Activated T-cell treated with anti-CD3 and anti-CD28 coated beads, Interleukin-2, amount 50 U/mL, for 72 hours (primary cell): ENCODE measurements at regions not wholly inside any gene's neighbourhood (a gene's known extent, or its start where the extent isn't known, plus 50 kb on each side); places are given as distances from the start of the nearest gene placed in this dataset.

Source experiments
- ATAC-seq, 2 donors: fragments of 150-1000 bp; cut with Tn5 transposase; replicated peaks in 1 of 2; 2 replicates each; pipeline ENCODE4 v1.10.0; 2021; ENCODE audit warnings: moderate library complexity in 2 of 2, mild to moderate bottlenecking in 1 of 2
- DNase-seq, 2 donors: peaks; one replicate each; pipeline ENCODE4 v3.0.0; 2021 to 2022; ENCODE audit warnings: mixed read lengths in 1 of 2
- H3K27ac Mint-ChIP-seq: one replicate; pipeline ENCODE4 v1.8.0; 2022; ENCODE audit warnings: mild to moderate bottlenecking, moderate library complexity, mixed read lengths
- H3K27me3 Mint-ChIP-seq: one replicate; pipeline ENCODE4 v1.8.0; 2022; ENCODE audit warnings: low read depth, mixed read lengths
- H3K36me3 Mint-ChIP-seq, 2 donors: one replicate each; pipeline ENCODE4 v1.8.0; 2022; ENCODE audit warnings: mixed read lengths in 2 of 2, mild to moderate bottlenecking in 1 of 2; ENCODE audit not compliant: insufficient read depth in 2 of 2
- H3K4me1 Mint-ChIP-seq: one replicate; pipeline ENCODE4 v1.8.0; 2022; ENCODE audit warnings: low read depth, mixed read lengths
- H3K4me3 Mint-ChIP-seq, 2 donors: one replicate each; pipeline ENCODE4 v1.8.0; 2022; ENCODE audit warnings: mild to moderate bottlenecking in 2 of 2, mixed read lengths in 2 of 2, moderate library complexity in 2 of 2
- H3K9me3 Mint-ChIP-seq, 2 donors: one replicate each; pipeline ENCODE4 v1.8.0; 2022; ENCODE audit warnings: mixed read lengths in 2 of 2

DNA sequence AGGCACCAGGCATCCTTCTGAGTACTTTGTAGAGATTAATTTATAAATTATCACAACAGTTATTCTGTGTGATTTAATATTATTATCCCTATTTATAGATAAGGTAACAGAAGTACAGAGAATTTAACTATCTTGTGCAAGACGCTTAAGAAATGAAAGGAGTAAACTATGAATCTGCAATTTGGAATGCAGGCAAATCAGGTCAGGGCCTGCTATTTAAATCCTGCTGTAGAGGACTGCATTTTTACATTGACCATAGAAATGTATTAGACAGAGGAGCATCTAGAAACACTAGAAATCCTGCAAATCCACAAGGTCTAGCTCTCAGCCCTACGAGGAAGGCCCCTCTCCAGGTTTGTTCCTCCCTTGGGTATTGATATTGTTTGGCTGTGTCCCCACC lies 336.2 kb downstream of the ETS1 start:
- Mint-ChIP-seq H3K27ac (no peak overlapping the region), H3K4me1 (no peaks in the 10 kb centered on the region), H3K4me3 (no peak overlapping the region), H3K27me3 (peaks cover 5% of the 10 kb centered on the region), H3K9me3 (no peaks in the 10 kb centered on the region), H3K36me3 (no peaks in the 10 kb centered on the region)
- DNase-seq (no peak), ATAC-seq (no peak)

- Mint-ChIP-seq H3K4me3 (no peak overlapping the region), H3K36me3 (no peaks in the 10 kb centered on the region), H3K9me3 (no peaks in the 10 kb centered on the region), H3K4me1 (no peaks in the 10 kb centered on the region), H3K27me3 (peaks cover 6% of the 10 kb centered on the region), H3K27ac (no peak overlapping the region)
- ATAC-seq (no peak), DNase-seq (no peak)
These were observed 336.9 kb downstream of the ETS1 start for GRCh38 chr11:128250482-128250881.

DNA sequence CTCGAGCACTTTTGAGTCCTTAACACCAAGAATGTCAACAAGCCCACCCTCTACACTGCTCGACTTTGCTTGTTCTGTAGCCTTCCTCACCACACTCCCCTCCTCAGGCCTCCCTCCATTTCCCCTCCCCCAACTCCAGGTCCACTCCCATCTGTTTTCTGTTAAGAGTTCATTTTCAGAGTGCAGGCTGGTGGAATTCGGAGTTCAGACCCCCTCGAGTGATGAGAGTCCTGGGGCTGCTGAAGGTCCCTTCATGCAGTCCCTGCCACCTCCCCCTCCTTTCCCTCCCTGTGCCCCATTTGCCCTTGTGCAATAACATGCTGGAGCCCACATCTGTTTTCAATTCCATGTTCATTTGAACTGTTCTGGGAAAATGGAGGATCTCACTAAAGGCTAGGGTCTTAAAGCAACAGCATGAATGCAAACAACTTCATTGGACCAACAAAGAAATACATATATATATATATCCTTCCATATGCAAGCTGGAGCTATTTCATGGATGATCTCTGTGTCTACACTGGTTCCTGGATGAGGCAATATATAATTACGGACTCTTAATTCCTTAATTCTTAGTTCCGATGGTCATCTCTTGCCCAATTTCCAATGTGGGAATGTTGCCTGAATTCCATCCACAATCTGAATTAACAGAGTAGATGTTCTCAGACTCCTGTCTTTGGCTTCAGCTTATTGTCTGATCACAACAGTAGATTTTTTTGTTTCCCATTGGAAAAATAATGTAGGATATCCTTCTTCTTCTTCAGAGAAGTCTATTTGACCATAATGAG lies 340.4 kb downstream of the ETS1 start:
- H3K9me3 Mint-ChIP-seq, result no peaks in the 10 kb centered on the region
- H3K4me3 Mint-ChIP-seq, result no peak overlapping the region
- H3K27me3 Mint-ChIP-seq, result peaks cover 6% of the 10 kb centered on the region
- H3K36me3 Mint-ChIP-seq, result no peaks in the 10 kb centered on the region
- no peak for ATAC-seq
- DNase-seq, result no peak
- no peak overlapping the region for H3K27ac Mint-ChIP-seq
- no peaks in the 10 kb centered on the region for H3K4me1 Mint-ChIP-seq

DNA sequence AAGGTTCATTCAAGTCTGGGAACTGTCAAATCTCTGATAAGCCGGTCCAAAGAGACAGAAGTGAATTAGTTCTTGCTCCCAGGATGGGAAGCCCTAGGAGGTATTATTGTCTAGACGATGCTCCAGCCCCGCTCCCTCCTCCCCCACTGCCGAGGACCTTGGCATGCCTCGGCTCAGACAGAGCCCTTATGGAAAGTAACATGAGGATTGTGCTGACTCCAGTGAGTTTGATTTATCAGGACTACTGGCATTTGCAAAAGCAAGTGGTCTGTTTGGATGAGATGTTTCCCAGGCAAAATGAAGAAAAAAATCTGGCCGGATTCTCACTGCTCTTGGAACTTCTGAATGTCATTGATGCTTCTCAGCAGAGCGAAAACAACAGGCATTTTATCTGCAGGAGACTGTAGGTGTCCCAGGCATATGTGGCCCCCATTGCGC lies 341.0 kb downstream of the ETS1 start:
- H3K4me3 Mint-ChIP-seq, result no peak overlapping the region
- peaks cover 6% of the 10 kb centered on the region for H3K27me3 Mint-ChIP-seq
- DNase-seq, result no peak
- no peak for ATAC-seq
- H3K27ac Mint-ChIP-seq, result no peak overlapping the region
- no peaks in the 10 kb centered on the region for H3K4me1 Mint-ChIP-seq
- no peaks in the 10 kb centered on the region for H3K9me3 Mint-ChIP-seq
- no peaks in the 10 kb centered on the region for H3K36me3 Mint-ChIP-seq

DNA sequence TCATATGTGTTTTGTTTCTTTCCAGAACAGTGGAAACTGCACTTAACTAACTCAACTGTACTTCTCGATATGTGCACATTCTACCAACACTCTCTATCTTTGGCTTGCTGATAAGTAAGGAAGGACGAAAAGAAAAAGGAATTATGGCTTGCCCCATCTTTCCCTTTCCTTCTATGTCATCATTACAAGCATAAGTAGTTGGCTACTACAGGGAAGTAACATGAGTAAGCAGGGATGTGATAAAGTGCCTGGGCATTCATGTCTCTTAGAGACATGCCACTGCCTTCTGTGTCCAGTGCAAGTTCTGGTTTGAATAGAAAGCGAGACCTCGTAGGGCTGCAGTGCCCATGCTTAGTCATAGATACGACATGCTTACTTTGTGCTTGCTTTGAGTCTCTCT lies 342.5 kb downstream of the ETS1 start:
- H3K4me1 Mint-ChIP-seq, result no peaks in the 10 kb centered on the region
- DNase-seq (no peak), ATAC-seq (no peak)
- H3K27me3 Mint-ChIP-seq, result peaks cover 6% of the 10 kb centered on the region
- H3K9me3 Mint-ChIP-seq, result no peaks in the 10 kb centered on the region
- no peak overlapping the region for H3K27ac Mint-ChIP-seq
- H3K4me3 Mint-ChIP-seq, result no peak overlapping the region
- no peaks in the 10 kb centered on the region for H3K36me3 Mint-ChIP-seq

- H3K4me1 Mint-ChIP-seq, result peaks cover 22% of the 10 kb centered on the region
- ATAC-seq (no peak), DNase-seq (no peak)
- H3K9me3 Mint-ChIP-seq, result no peaks in the 10 kb centered on the region
- H3K36me3 Mint-ChIP-seq, result no peaks in the 10 kb centered on the region
- H3K4me3 Mint-ChIP-seq, result no peak overlapping the region
- H3K27ac Mint-ChIP-seq, result no peak overlapping the region
- H3K27me3 Mint-ChIP-seq, result peaks cover 6% of the 10 kb centered on the region
These were observed 344.9 kb downstream of the ETS1 start for GRCh38 chr11:128242451-128242850.

DNA sequence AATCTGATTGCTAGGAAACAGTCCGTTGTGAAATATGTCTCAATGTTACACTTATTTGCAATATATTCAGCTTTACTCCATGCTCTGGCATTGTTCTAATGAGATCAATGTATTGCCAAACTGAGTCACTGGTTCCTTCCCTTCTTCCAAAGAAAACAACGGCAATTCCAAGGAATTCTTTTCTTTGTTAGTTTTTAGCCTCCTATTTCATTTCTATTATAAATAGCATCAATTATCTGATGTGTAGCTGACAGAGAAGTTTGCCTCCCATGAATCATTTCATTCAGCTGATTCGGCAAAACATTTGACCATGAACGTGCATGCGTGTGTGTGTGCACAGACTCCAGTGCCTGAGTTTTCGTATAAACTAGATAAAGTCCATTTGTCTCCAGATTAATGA lies 346.8 kb downstream of the ETS1 start:
- ATAC-seq, result no peak
- Mint-ChIP-seq H3K9me3 (no peaks in the 10 kb centered on the region), H3K27me3 (no peaks in the 10 kb centered on the region), H3K36me3 (no peaks in the 10 kb centered on the region), H3K4me3 (no peak overlapping the region), H3K27ac (no peak overlapping the region), H3K4me1 (peaks cover 34% of the 10 kb centered on the region)
- no peak for DNase-seq

DNA sequence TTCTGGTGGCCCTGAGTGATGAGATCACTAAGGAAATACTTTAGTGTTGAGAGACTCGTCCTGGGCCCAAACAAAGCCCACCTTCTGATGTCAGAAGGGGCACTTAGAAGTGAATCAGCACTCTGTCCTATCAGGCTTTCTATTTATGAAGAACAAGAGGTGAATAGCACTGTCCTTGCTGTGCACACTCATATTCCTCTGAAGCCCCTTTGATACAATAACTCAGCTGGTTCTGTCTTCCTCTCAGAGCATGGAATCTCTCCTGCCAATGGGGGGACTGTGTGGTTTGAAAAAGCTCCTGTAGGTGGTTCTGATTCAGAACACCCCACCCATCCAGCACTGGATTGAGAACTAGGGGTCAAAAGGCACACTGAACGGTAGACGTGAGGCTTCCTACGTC lies 348.1 kb downstream of the ETS1 start:
- H3K4me1 Mint-ChIP-seq, result peaks cover 39% of the 10 kb centered on the region
- peak overlapping the region; percentile 93 for H3K27ac Mint-ChIP-seq
- H3K27me3 Mint-ChIP-seq, result no peaks in the 10 kb centered on the region
- no peak for DNase-seq
- peak in 1 of 2 donors; percentile 61 for ATAC-seq
- no peaks in the 10 kb centered on the region for H3K9me3 Mint-ChIP-seq
- no peaks in the 10 kb centered on the region for H3K36me3 Mint-ChIP-seq
- peak overlapping the region; percentile 49 to 79 for H3K4me3 Mint-ChIP-seq

- H3K4me3 Mint-ChIP-seq, result peak overlapping the region; percentile 49 to 79
- no peaks in the 10 kb centered on the region for H3K27me3 Mint-ChIP-seq
- no peaks in the 10 kb centered on the region for H3K36me3 Mint-ChIP-seq
- ATAC-seq (peak; percentile 92 to 93), DNase-seq (no peak)
- H3K27ac Mint-ChIP-seq, result peak overlapping the region; percentile 93
- H3K9me3 Mint-ChIP-seq, result no peaks in the 10 kb centered on the region
- peaks cover 39% of the 10 kb centered on the region for H3K4me1 Mint-ChIP-seq
These were observed 348.7 kb downstream of the ETS1 start for GRCh38 chr11:128238521-128239265.

GRCh38 chr11:128236506-128237498 lies 350.6 kb downstream of the ETS1 start:
- no peaks in the 10 kb centered on the region for H3K9me3 Mint-ChIP-seq
- H3K27me3 Mint-ChIP-seq, result no peaks in the 10 kb centered on the region
- peaks cover 56% of the 10 kb centered on the region for H3K4me1 Mint-ChIP-seq
- H3K4me3 Mint-ChIP-seq, result no peak overlapping the region
- DNase-seq (no peak), ATAC-seq (no peak)
- H3K36me3 Mint-ChIP-seq, result peaks cover 0 to 3% of the 10 kb centered on the region in 2 donors
- no peak overlapping the region for H3K27ac Mint-ChIP-seq

DNA sequence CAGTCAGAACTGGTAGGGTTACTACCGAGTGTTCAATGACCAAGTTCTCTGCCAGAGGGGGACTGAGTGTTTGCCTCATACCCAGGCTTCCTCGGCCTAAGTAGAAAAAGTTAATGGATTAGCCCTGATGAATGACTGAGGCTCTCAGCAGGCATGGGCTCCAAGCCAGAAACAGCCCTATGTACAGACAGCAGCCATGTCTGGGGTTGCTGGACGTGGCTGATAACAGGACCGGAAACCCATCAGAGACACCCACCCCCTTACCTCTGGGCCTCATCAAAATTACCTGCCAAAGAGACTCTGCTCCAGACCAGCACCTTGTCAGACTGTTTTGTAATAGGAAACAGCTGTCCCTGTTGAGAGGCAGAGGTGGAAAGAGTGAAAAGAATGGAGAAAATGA lies 351.4 kb downstream of the ETS1 start:
- Mint-ChIP-seq H3K27me3 (no peaks in the 10 kb centered on the region), H3K4me1 (peaks cover 63% of the 10 kb centered on the region), H3K4me3 (no peak overlapping the region), H3K36me3 (peaks cover 0 to 3% of the 10 kb centered on the region in 2 donors), H3K9me3 (no peaks in the 10 kb centered on the region), H3K27ac (no peak overlapping the region)
- ATAC-seq (no peak), DNase-seq (no peak)

- ATAC-seq, result no peak
- no peak overlapping the region for H3K27ac Mint-ChIP-seq
- no peak for DNase-seq
- no peaks in the 10 kb centered on the region for H3K9me3 Mint-ChIP-seq
- peaks cover 0 to 3% of the 10 kb centered on the region in 2 donors for H3K36me3 Mint-ChIP-seq
- H3K4me1 Mint-ChIP-seq, result peaks cover 64% of the 10 kb centered on the region
- no peaks in the 10 kb centered on the region for H3K27me3 Mint-ChIP-seq
- H3K4me3 Mint-ChIP-seq, result no peak overlapping the region
These were observed 351.9 kb downstream of the ETS1 start for GRCh38 chr11:128235426-128235825.

DNA sequence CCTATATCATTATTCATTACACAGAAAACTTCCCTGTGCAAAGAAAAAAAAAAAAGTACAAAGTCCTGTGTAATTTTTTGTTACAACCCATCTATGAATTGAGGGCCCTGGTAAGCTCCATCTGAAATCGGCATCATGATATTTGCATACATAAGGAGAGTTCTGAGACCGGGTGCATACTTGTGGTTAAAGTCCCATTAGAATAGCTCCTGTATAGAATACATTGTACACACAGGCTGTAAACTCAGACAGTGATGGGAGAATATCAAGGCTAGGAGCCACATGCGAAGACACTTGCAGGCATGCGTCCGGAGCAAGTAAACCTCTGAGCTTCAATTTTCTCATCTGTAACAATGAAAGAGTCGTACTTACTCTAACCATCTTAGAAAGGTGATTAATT lies 353.2 kb downstream of the ETS1 start:
- ATAC-seq (no peak), DNase-seq (no peak)
- Mint-ChIP-seq H3K4me1 (peaks cover 71% of the 10 kb centered on the region), H3K27ac (no peak overlapping the region), H3K9me3 (no peaks in the 10 kb centered on the region), H3K4me3 (no peak overlapping the region), H3K36me3 (peaks cover 2 to 3% of the 10 kb centered on the region in 2 donors), H3K27me3 (no peaks in the 10 kb centered on the region)
